SK-N-MC (cell line): ENCODE measurements at regions not wholly inside any gene's neighbourhood (a gene's known extent, or its start where the extent isn't known, plus 50 kb on each side); places are given as distances from the start of the nearest gene placed in this dataset.

Source experiments
- EZH2 ChIP-seq: fragments of 200-600 bp; sonication (generic); IDR thresholded peaks from one replicate; pipeline ENCODE4 v1.6.1; 2017; ENCODE audit warnings: antibody characterized with exemption
- POLR2AphosphoS5 ChIP-seq: IDR thresholded peaks from 2 replicates; pipeline ENCODE4 v1.6.1; 2012; ENCODE audit warnings: mild to moderate bottlenecking, low read depth, low read length, borderline replicate concordance

GRCh38 chr2:6249557-6249956 is 557.4 kb downstream of the SOX11 start:
- TF ChIP-seq POLR2AphosphoS5 = no peak
- no peak for TF ChIP-seq EZH2
